ENCODE measurements at regions not wholly inside any gene's neighbourhood (a gene's known extent, or its start where the extent isn't known, plus 50 kb on each side); places are given as distances from the start of the nearest gene placed in this dataset.

- Histone ChIP-seq H3K27me3 (replicated peaks; ENCODE audit: control insufficient read depth, insufficient read depth, low read length, poor library complexity, severe bottlenecking) (no peaks in the 10 kb centered on the region), H3K27ac (ENCODE audit: insufficient read depth, low read length, poor library complexity, severe bottlenecking) (no peak overlapping the region), H3K36me3 (ENCODE audit: control insufficient read depth, insufficient read depth, low read length) (no peaks in the 10 kb centered on the region), H3K4me1 (ENCODE audit: control insufficient read depth, insufficient read depth, low read length, poor library complexity, severe bottlenecking) (peaks cover 8% of the 10 kb centered on the region), H3K4me3 (ENCODE audit: insufficient read depth, low read depth, low read length, poor library complexity, severe bottlenecking) (no peak overlapping the region), H3K9me3 (ENCODE audit: control insufficient read depth, low read length) (no peaks in the 10 kb centered on the region)
- no peak for DNase-seq
Measured at GRCh38 chr12:91991399-91992187, 154.1 kb downstream of the BTG1 start.

- H3K9me3 ChIP-seq (ENCODE audit: control insufficient read depth, low read length): no peaks in the 10 kb centered on the region
- no peak for DNase-seq
- H3K4me1 ChIP-seq (ENCODE audit: control insufficient read depth, insufficient read depth, low read length, poor library complexity, severe bottlenecking): peaks cover 8% of the 10 kb centered on the region
Measured at GRCh38 chr12:91990525-91990924, 155.1 kb downstream of the BTG1 start.

GRCh38 chr12:91989143-91989542, 156.5 kb downstream of the BTG1 start:
- H3K27ac ChIP-seq (ENCODE audit: insufficient read depth, low read length, poor library complexity, severe bottlenecking): no peak overlapping the region
- H3K36me3 ChIP-seq (ENCODE audit: control insufficient read depth, insufficient read depth, low read length): no peaks in the 10 kb centered on the region
- DNase-seq: no peak
- H3K27me3 ChIP-seq (replicated peaks; ENCODE audit: control insufficient read depth, insufficient read depth, low read length, poor library complexity, severe bottlenecking): no peaks in the 10 kb centered on the region
- H3K4me1 ChIP-seq (ENCODE audit: control insufficient read depth, insufficient read depth, low read length, poor library complexity, severe bottlenecking): peaks cover 8% of the 10 kb centered on the region
- no peak overlapping the region for H3K4me3 ChIP-seq (ENCODE audit: insufficient read depth, low read depth, low read length, poor library complexity, severe bottlenecking)
- H3K9me3 ChIP-seq (ENCODE audit: control insufficient read depth, low read length): no peaks in the 10 kb centered on the region

More at GRCh38 chr12:91990525-91990924, 155.1 kb downstream of the BTG1 start:
- Histone ChIP-seq H3K36me3 (ENCODE audit: control insufficient read depth, insufficient read depth, low read length) (no peaks in the 10 kb centered on the region), H3K27ac (ENCODE audit: insufficient read depth, low read length, poor library complexity, severe bottlenecking) (no peak overlapping the region), H3K27me3 (replicated peaks; ENCODE audit: control insufficient read depth, insufficient read depth, low read length, poor library complexity, severe bottlenecking) (no peaks in the 10 kb centered on the region), H3K4me3 (ENCODE audit: insufficient read depth, low read depth, low read length, poor library complexity, severe bottlenecking) (no peak overlapping the region)

- no peak for DNase-seq
- no peak overlapping the region for H3K27ac ChIP-seq (ENCODE audit: insufficient read depth, low read length, poor library complexity, severe bottlenecking)
- no peaks in the 10 kb centered on the region for H3K27me3 ChIP-seq (replicated peaks; ENCODE audit: control insufficient read depth, insufficient read depth, low read length, poor library complexity, severe bottlenecking)
- no peak overlapping the region for H3K4me3 ChIP-seq (ENCODE audit: insufficient read depth, low read depth, low read length, poor library complexity, severe bottlenecking)
- H3K4me1 ChIP-seq (ENCODE audit: control insufficient read depth, insufficient read depth, low read length, poor library complexity, severe bottlenecking): peaks cover 8% of the 10 kb centered on the region
- H3K36me3 ChIP-seq (ENCODE audit: control insufficient read depth, insufficient read depth, low read length): no peaks in the 10 kb centered on the region
- no peaks in the 10 kb centered on the region for H3K9me3 ChIP-seq (ENCODE audit: control insufficient read depth, low read length)
Measured at GRCh38 chr12:91988086-91988923, 157.3 kb downstream of the BTG1 start.

- no peak overlapping the region for H3K27ac ChIP-seq (ENCODE audit: insufficient read depth, low read length, poor library complexity, severe bottlenecking)
- H3K4me3 ChIP-seq (ENCODE audit: insufficient read depth, low read depth, low read length, poor library complexity, severe bottlenecking): no peak overlapping the region
- no peaks in the 10 kb centered on the region for H3K27me3 ChIP-seq (replicated peaks; ENCODE audit: control insufficient read depth, insufficient read depth, low read length, poor library complexity, severe bottlenecking)
- DNase-seq: no peak
- no peaks in the 10 kb centered on the region for H3K36me3 ChIP-seq (ENCODE audit: control insufficient read depth, insufficient read depth, low read length)
- H3K9me3 ChIP-seq (ENCODE audit: control insufficient read depth, low read length): no peaks in the 10 kb centered on the region
- no peaks in the 10 kb centered on the region for H3K4me1 ChIP-seq (ENCODE audit: control insufficient read depth, insufficient read depth, low read length, poor library complexity, severe bottlenecking)
Measured at GRCh38 chr12:91986084-91986483, 159.6 kb downstream of the BTG1 start.

GRCh38 chr12:91985002-91985787, 160.5 kb downstream of the BTG1 start:
- Histone ChIP-seq H3K27ac (ENCODE audit: insufficient read depth, low read length, poor library complexity, severe bottlenecking) (no peak overlapping the region), H3K9me3 (ENCODE audit: control insufficient read depth, low read length) (no peaks in the 10 kb centered on the region), H3K27me3 (replicated peaks; ENCODE audit: control insufficient read depth, insufficient read depth, low read length, poor library complexity, severe bottlenecking) (no peaks in the 10 kb centered on the region), H3K4me1 (ENCODE audit: control insufficient read depth, insufficient read depth, low read length, poor library complexity, severe bottlenecking) (no peaks in the 10 kb centered on the region), H3K36me3 (ENCODE audit: control insufficient read depth, insufficient read depth, low read length) (no peaks in the 10 kb centered on the region), H3K4me3 (ENCODE audit: insufficient read depth, low read depth, low read length, poor library complexity, severe bottlenecking) (no peak overlapping the region)
- no peak for DNase-seq

- Histone ChIP-seq H3K9me3 (ENCODE audit: control insufficient read depth, low read length) (no peaks in the 10 kb centered on the region), H3K36me3 (ENCODE audit: control insufficient read depth, insufficient read depth, low read length) (no peaks in the 10 kb centered on the region), H3K27me3 (replicated peaks; ENCODE audit: control insufficient read depth, insufficient read depth, low read length, poor library complexity, severe bottlenecking) (no peaks in the 10 kb centered on the region), H3K27ac (ENCODE audit: insufficient read depth, low read length, poor library complexity, severe bottlenecking) (no peak overlapping the region), H3K4me3 (ENCODE audit: insufficient read depth, low read depth, low read length, poor library complexity, severe bottlenecking) (no peak overlapping the region), H3K4me1 (ENCODE audit: control insufficient read depth, insufficient read depth, low read length, poor library complexity, severe bottlenecking) (no peaks in the 10 kb centered on the region)
- DNase-seq: no peak
Measured at GRCh38 chr12:91984556-91984955, 161.1 kb downstream of the BTG1 start.

- H3K9me3 ChIP-seq (ENCODE audit: control insufficient read depth, low read length): no peaks in the 10 kb centered on the region
- no peaks in the 10 kb centered on the region for H3K27me3 ChIP-seq (replicated peaks; ENCODE audit: control insufficient read depth, insufficient read depth, low read length, poor library complexity, severe bottlenecking)
- H3K4me1 ChIP-seq (ENCODE audit: control insufficient read depth, insufficient read depth, low read length, poor library complexity, severe bottlenecking): no peaks in the 10 kb centered on the region
- DNase-seq: no peak
- no peak overlapping the region for H3K4me3 ChIP-seq (ENCODE audit: insufficient read depth, low read depth, low read length, poor library complexity, severe bottlenecking)
- H3K36me3 ChIP-seq (ENCODE audit: control insufficient read depth, insufficient read depth, low read length): no peaks in the 10 kb centered on the region
- no peak overlapping the region for H3K27ac ChIP-seq (ENCODE audit: insufficient read depth, low read length, poor library complexity, severe bottlenecking)
Measured at GRCh38 chr12:91983935-91984334, 161.7 kb downstream of the BTG1 start.

- no peaks in the 10 kb centered on the region for H3K27me3 ChIP-seq (replicated peaks; ENCODE audit: control insufficient read depth, insufficient read depth, low read length, poor library complexity, severe bottlenecking)
- no peak overlapping the region for H3K27ac ChIP-seq (ENCODE audit: insufficient read depth, low read length, poor library complexity, severe bottlenecking)
- H3K9me3 ChIP-seq (ENCODE audit: control insufficient read depth, low read length): no peaks in the 10 kb centered on the region
- no peaks in the 10 kb centered on the region for H3K36me3 ChIP-seq (ENCODE audit: control insufficient read depth, insufficient read depth, low read length)
- no peak overlapping the region for H3K4me3 ChIP-seq (ENCODE audit: insufficient read depth, low read depth, low read length, poor library complexity, severe bottlenecking)
- no peaks in the 10 kb centered on the region for H3K4me1 ChIP-seq (ENCODE audit: control insufficient read depth, insufficient read depth, low read length, poor library complexity, severe bottlenecking)
- no peak for DNase-seq
Measured at GRCh38 chr12:91982946-91983345, 162.7 kb downstream of the BTG1 start.
